ENCODE measurements at regions not wholly inside any gene's neighbourhood (a gene's known extent, or its start where the extent isn't known, plus 50 kb on each side); places are given as distances from the start of the nearest gene placed in this dataset.

DNA sequence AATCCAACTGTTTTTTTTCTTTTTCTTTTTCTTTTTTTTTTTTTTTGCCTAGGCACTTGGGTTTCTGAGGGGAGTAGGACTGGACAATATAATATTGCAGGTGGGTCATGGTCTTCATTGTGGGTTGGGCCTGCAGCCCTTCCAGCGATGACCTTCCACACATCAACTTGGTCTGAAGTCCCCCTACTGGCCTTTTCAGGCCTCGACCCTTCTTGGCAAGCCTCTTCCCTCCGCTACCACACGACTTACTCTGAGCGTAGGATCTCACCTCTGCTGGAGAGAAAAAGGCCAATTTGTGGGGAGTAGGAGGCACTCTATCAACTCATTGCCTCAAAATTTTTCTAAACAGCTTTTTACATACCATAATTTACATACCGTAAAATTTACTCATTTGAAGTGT lies 51.1 kb upstream of the GRIK3 start:
- DNase-seq = no peak

GRCh38 chr1:37089750-37090149 lies 55.4 kb upstream of the GRIK3 start:
- no peak for DNase-seq

GRCh38 chr1:37090671-37091070 lies 56.4 kb upstream of the GRIK3 start:
- no peak for DNase-seq

DNA sequence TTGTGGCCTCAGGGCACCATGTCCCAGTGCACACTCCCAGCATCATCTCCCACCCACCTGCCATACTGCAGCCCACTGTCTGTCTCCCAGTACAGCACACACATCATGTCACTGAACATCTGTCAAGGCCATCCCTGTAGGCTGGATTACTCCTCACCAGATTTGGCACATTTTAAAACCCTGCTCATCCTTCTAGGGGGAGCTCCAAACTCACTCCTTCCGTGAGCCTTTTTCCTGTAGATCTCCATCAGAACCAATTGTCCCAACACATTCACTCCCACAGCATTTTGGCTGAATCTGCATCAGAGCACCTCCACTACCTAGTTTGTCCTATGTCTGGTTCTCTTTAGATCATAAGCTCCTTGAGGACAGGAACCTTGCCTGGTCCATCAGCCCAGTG lies 58.6 kb upstream of the GRIK3 start:
- DNase-seq = no peak

DNA sequence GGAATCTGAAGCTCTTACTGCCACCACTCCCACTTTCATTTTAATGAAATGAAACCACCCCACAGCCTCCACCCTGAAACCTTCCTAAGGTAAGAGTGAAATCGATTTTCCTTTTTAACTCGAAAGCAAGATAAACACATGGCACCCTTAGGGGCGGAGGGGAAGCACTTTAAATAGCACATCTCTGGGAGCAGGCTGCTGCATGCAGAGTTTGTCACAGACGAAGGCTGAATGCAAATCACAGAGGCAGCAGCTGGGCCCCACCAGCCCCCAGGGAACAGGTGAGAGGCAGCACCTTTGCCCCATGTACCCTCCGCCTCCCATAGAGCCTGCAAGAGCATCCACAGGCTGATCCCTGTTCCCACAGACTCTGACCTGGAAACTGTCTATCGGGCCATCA lies 60.0 kb upstream of the GRIK3 start:
- no peak for DNase-seq

DNA sequence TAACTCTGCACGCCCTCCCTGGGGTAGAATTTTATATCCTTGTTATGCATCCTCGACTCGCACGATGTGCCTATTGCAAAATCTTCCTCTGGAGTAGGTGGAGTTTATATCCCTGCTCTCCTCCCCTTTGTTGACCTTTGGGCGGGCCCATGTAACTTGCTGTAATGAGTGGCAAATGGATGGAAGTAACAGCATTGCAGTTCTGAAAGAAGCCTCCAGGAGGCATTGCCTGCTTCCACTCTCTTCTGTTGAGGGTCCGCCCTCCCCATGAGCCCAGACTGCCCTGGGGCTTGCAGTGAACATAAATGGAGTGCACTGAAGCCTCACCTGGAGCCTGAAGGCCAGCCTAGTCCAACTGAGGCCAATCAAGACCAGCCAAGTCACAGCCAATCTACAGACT lies 62.2 kb upstream of the GRIK3 start:
- DNase-seq = no peak

DNA sequence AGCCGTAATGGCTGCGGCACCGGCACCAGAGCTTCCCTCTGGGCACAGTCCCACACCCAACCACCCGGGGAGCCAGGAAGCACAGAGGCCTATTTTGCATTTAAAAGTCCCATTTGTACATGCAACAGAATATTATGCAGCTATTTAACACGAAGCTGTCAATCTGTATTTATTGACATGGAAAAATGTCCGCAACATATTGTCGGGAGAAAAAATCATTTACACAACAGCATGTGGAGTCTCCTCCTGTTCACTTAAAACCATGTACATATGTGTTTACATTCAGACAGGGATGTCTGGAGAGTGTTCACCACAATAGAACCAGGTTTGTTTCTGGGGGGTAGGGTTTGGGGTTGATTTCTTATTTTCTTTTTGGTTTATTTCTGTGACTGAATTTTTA lies 63.4 kb upstream of the GRIK3 start:
- DNase-seq = no peak

- no peak for DNase-seq
Measured at GRCh38 chr1:37098237-37098636, 63.9 kb upstream of the GRIK3 start.

- no peak for DNase-seq
Measured at GRCh38 chr1:37100310-37100709, 66.0 kb upstream of the GRIK3 start.

DNA sequence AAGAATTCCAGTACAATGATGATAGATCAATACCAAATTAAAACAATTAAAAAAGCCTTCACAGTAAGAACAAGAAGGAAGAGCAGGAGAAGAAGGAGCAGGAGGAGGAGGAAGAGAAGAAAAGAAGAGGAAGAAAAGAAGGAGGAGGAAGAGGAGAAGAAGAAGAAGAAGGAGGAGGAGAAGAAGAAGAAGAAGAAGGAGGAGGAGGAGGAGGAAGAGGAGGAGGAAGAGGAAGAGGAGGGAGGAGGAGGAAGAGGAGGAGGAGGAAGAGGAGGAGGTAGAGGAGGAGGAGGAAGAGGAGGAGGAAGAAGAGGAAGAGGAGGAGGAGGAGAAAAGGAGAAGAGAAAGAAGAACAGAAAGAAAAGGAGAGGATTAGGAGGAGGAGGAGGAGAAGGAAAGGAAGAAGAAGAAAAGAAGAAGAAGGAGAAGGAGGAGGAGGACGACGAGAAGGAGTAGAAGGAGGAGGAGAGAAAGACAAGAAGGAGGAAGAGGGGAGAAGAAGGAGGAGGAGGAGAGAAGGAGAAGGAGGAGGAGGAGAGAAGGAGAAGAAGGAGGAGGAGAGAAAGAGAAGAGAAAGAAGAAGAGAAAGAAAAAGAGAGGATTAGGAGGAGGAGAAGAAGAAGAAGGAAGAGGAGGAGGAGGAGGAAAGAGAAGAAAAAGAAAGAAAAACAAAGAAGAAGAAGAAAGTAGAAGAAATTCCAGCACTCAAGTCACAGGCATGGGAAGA lies 68.5 kb upstream of the GRIK3 start:
- no peak for DNase-seq

DNA sequence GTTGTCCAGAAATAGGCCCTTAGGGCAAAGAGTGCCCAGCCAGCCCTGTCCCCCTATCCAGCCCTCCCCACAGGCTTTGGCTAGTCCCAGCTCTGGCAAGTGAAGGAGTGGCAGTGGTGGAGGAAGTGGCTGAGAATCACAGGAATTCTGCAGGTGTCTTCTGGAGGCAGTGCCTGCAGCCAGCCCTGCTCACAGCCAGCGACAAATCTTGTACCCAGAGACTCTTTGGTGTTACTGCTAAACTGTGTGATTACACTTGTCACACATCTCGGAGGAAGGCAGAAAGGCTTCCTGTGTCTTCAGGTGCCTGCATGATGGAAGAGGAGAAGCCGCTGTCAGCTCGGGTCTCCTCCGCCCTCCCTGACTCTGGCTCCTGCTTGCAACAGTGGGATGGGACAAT lies 71.6 kb upstream of the GRIK3 start:
- DNase-seq = no peak

DNA sequence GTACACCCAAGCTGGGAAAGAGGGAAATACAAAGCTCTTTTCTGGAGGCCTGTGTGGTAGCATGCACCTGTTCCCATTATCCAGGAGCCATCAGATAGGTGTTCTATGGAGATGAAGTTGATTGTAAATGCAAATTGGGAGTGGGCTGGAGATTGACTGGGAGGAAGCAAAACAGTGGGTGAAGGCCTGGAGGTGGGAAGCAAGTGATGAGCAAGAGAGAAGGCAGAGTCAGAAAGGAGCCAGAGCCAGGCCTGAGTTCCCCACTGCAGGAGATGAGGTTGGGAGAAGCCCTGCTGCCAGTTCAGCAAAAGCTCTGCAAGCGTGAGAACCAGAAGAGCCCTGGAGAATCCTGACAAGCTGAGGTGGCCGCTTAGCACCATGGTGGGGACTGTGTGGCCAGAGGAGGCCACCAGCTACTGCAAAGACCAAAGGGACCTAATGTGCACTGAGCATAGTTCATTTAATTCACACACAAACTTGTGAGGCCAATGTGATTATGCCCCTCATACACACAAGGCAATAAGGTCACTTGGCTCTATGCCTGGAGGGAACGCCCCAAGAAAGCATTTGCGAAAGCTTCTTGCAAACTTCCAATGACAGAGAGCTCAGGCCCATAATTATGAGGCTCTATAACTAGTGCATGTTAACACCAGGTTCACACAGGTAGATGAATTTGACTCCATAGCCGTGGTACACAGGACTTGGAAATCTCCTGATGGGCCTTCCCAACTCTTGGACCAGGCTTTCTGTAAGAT lies 73.0 kb upstream of the GRIK3 start:
- no peak for DNase-seq

GRCh38 chr1:37108596-37109188 lies 74.4 kb upstream of the GRIK3 start:
- DNase-seq = no peak

GRCh38 chr1:37112430-37112829 lies 78.1 kb upstream of the GRIK3 start:
- DNase-seq = no peak

GRCh38 chr1:37113285-37113997 lies 79.1 kb upstream of the GRIK3 start:
- DNase-seq = no peak

GRCh38 chr1:37118790-37119189 lies 84.5 kb upstream of the GRIK3 start:
- DNase-seq = no peak

DNA sequence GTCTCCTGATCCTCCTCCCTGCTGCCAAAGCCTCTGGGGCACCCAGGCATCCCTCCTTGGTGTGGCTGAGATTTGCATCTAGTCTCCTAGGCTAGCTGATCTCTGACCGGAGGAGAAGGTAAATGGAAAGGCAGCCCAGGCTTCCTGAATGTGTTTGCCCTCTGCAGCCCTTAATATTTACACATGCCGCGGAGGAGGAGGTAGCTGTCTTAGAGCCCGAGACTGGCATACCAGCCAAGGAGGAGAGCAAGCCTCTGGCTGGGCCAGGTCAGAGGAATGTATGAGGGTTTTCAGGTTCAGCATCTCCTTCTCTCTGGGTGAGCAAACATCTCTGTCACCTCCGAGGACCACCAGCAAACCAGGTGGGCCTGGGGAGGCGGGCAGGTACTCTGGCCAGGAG lies 86.0 kb upstream of the GRIK3 start:
- no peak for DNase-seq

DNA sequence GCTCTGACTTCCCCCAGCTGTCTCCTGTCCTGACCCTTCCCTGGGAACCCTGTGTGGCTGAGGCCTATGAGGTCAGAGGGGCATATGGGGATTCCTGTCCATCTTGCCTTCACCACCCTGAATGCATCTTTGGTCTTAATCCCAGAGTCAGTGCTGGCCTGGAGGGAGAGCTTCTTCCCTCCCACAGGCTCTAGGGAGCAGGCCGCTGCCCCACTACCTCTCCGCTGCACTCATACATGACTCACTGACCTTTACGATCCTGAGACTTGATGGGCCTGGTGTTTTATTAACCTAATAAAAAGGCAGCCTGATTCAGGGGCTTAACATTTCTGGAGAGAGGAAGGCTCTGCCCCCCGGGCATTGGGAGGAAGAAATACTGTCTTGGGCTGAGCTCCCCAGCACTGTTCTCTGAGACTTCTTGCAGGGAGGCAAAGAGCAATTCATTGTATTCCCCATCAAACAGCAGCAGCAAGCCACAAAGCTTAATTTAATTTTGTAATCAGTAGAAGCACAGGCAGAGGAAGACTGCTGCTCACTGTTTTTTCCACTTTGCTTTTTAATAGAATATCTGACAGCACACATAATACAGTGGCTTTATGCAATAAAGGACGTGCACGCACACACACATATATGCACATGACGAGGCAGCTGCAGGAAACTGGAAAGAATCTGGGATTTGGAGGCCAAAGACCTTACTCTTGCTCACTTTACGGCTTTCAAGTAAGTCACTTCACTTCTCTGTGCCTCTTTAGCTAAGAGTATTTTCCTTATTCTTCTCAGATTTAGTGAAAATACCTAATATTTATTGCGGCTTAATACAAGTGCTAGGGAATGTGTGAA lies 89.2 kb upstream of the GRIK3 start:
- no peak for DNase-seq

GRCh38 chr1:37124501-37124900 lies 90.2 kb upstream of the GRIK3 start:
- no peak for DNase-seq

DNA sequence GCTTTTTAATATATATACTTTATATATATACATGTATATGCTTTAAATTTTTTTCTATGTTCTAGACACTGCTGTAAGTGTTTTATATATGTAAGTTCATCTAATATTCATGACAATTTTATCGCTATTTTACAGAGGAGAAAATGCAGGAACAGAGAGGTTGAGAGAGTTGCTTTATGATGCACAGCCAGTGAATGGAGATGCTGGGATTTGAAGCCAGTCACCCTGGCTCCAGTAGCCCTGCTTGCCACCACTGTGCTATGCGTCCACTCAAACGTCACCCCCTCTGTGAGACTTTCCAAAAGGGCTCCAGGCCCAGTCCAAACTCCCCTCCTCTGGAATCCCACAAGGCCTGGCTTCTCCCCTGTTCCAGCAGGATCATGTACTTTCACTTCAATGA lies 91.0 kb upstream of the GRIK3 start:
- no peak for DNase-seq

DNA sequence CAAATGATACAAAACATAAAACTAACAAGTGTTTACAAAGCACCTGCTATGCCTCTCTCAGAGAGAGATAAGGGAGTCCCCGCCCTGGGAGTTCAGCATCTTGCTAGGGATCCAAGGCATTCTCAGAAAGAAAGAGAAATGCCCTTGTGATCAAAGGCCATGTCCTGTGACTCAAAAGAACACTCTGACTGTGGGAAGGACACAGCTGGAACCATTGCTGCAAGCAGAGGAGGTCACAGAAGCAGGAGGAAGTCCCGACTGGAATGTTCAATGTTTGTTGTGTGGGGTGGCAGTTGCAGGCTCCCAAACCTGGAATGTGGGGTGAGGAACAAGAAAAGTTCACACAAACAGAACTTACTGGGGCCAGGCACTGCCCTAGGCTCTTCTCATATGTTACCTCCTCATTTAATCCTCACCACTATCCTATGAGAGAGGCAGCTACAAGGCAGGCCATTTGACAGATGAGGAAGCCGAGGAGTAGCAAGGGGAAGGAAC lies 93.0 kb upstream of the GRIK3 start:
- DNase-seq = no peak

GRCh38 chr1:37128091-37128490 lies 93.8 kb upstream of the GRIK3 start:
- DNase-seq = no peak

Data from CD4-positive, alpha-beta T cell treated with Interleukin-17A for 4 hours (primary cell).